ENCODE measurements at regions not wholly inside any gene's neighbourhood (a gene's known extent, or its start where the extent isn't known, plus 50 kb on each side); places are given as distances from the start of the nearest gene placed in this dataset.

DNA sequence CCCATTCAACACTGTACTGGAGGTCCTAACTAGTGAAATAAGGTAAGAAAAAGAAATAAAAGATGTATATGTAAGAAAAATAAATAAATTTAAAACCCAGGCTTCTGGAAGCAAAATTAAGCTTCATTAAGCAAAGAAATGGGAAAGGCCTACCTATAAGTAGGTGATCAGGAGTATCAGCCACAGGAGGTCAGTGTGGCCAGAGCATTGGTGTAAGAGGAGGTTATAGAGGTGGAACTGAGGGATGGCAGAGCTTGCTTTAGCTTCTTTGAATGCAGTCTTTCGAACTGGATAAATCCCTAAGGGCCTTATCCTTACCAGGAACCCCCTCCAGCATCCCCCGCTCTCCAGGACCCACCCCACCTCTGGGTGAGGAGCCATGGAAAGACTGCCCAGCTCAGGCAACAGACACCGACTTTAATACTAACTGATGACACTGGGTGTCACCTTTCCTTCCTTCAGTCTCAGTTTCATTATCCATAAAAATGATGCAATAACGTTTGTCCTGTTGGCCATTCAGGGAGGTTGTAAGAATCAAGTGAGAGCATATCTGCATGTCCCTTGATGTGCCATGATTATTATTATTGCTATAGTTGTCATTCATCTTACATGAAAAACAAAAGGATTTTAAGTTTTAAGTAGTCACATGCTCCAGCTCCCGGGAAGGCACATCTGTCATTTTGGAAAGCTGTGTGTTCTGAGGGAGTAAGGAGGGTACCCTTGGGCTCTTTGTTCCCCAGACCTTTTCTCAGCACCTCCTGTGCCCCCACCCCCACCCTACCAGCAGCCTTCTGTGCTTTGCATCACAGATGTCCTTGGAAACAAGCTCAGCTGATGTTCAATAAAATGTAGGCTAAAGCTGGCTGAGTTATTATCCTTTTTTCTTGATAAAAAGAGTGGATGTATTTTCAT lies 50.8 kb upstream of the CTNNA1 start:
- Histone ChIP-seq H3K4me3 (no peak overlapping the region), H3K36me3 (no peaks in the 10 kb centered on the region), H3K27ac (no peak overlapping the region), H3K9me3 (no peaks in the 10 kb centered on the region), H3K4me1 (no peaks in the 10 kb centered on the region), H3K27me3 (no peaks in the 10 kb centered on the region)
- 80 to 86% methylated on average over 5 of the region's 5 CpGs for WGBS, 2 donors
- FAIRE-seq = no peak
- TF ChIP-seq, protein P1, sequence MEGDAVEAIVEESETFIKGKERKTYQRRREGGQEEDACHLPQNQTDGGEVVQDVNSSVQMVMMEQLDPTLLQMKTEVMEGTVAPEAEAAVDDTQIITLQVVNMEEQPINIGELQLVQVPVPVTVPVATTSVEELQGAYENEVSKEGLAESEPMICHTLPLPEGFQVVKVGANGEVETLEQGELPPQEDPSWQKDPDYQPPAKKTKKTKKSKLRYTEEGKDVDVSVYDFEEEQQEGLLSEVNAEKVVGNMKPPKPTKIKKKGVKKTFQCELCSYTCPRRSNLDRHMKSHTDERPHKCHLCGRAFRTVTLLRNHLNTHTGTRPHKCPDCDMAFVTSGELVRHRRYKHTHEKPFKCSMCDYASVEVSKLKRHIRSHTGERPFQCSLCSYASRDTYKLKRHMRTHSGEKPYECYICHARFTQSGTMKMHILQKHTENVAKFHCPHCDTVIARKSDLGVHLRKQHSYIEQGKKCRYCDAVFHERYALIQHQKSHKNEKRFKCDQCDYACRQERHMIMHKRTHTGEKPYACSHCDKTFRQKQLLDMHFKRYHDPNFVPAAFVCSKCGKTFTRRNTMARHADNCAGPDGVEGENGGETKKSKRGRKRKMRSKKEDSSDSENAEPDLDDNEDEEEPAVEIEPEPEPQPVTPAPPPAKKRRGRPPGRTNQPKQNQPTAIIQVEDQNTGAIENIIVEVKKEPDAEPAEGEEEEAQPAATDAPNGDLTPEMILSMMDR (IDR thresholded peaks at IDR 0.05) = no peak
- no peak for DNase-seq
- ATAC-seq = no peak
- intact Hi-C loops (cut with DNase I) = no loop called here

DNA sequence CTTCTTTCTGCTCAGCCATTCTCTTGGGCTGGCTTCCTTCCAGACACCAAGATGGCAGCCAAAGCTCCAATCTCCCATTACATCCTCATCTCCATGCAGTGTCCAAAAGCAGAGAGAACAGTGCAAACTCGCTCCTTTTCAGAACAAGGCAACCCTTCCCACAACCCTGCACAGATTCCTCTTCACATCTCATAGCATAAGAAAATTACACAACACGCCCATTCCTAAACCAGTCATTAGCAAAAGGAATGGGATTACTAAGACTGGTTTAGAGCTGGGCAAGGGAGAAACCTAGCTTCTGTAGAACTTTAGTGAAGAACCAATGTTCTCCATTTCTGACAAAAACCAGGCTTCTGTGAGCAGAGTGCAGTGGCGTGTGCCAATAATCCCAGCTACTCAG lies 51.5 kb upstream of the CTNNA1 start:
- no peak for DNase-seq
- Histone ChIP-seq H3K27me3 (no peaks in the 10 kb centered on the region), H3K9me3 (no peaks in the 10 kb centered on the region), H3K36me3 (no peaks in the 10 kb centered on the region), H3K27ac (no peak overlapping the region), H3K4me3 (no peak overlapping the region), H3K4me1 (no peaks in the 10 kb centered on the region)
- TF ChIP-seq, protein P1 (IDR thresholded peaks at IDR 0.05) = no peak
- no peak for ATAC-seq
- intact Hi-C loops (cut with DNase I) = no loop called here
- WGBS, 2 donors = 87 to 93% methylated on average over 3 of the region's 3 CpGs
- FAIRE-seq = no peak

DNA sequence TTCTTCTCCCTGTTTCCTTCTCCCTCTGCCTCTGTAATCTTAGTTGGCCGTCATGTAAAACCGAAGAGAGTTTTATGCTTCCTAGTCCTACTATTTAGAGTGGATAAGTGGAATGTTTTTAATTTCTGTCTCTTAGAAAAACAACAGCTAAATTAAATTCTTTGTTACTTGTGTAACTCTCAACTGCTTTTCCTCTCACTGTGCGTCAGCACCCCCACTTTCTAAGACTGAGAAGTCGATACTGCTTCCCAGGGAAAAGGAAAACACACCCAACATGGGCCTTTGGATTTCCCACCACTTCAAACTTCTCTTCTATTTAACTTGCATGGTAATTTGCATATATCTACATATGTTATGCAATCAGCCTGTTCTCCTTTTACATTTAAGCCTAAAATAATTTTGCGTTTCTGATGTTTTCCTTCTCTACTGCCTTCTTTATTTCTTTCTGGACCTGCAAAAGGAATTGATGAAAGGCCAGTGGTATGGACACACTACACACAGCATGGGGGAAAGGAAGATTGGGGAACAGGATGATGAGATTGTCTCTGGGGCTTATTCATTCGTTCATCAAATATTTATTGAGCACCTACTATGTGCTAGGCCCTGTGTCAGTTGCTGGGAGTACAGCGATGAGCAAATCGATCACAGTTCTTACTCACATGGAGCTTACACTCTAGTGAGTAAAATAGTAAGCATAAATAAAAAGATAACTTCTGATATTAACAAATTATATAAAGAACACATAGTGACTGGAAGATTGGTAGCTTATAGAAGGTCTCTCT lies 52.5 kb upstream of the CTNNA1 start:
- TF ChIP-seq, protein P1 (IDR thresholded peaks at IDR 0.05) = no peak
- no peak for FAIRE-seq
- H3K36me3 ChIP-seq = no peaks in the 10 kb centered on the region
- WGBS, 2 donors = 86 to 89% methylated on average over 8 of the region's 8 CpGs
- intact Hi-C loops (cut with DNase I) = no loop called here
- H3K27me3 ChIP-seq = no peaks in the 10 kb centered on the region
- no peak for DNase-seq
- no peaks in the 10 kb centered on the region for H3K9me3 ChIP-seq
- H3K4me3 ChIP-seq = no peak overlapping the region
- no peaks in the 10 kb centered on the region for H3K4me1 ChIP-seq
- ATAC-seq = no peak
- H3K27ac ChIP-seq = no peak overlapping the region

DNA sequence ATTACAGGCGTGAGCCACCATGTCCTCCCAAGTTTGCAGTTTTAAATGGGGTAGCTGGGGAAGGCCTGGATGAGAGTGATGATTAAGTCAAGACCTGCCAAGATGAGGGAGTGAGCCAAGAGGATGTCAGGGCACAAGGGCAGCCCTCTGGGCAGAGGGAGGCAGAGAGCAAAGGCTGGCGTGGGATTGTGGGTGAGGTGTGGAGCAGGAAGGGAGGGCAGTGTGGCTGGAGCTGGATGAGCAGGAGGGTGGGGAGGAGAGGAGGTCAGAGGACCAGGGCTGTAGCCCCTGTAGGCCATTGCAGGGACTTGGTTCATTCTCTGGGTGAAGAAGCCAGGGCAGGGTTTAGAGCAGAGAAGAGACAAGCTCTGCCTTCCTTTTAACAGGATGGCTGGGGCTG lies 53.7 kb upstream of the CTNNA1 start:
- 90 to 97% methylated on average over 2 of the region's 2 CpGs for WGBS, 2 donors
- DNase-seq (no peak), FAIRE-seq (no peak), ATAC-seq (no peak)
- Histone ChIP-seq H3K27ac (no peak overlapping the region), H3K36me3 (no peaks in the 10 kb centered on the region), H3K4me1 (no peaks in the 10 kb centered on the region), H3K4me3 (no peak overlapping the region), H3K27me3 (no peaks in the 10 kb centered on the region), H3K9me3 (no peaks in the 10 kb centered on the region)
- TF ChIP-seq, protein P1 (IDR thresholded peaks at IDR 0.05) = no peak
- intact Hi-C loops (cut with DNase I) = no loop called here

Measured in pancreas (tissue), 10 donors.